IPS-20b (cell line): ENCODE measurements at regions not wholly inside any gene's neighbourhood (a gene's known extent, or its start where the extent isn't known, plus 50 kb on each side); places are given as distances from the start of the nearest gene placed in this dataset.

ENCODE experiments used
- H3K27ac ChIP-seq: one replicate; pipeline ENCODE4 v1.5.1; 2013; ENCODE audit warnings: low read length
- H3K27me3 ChIP-seq: 2 replicates; pipeline ENCODE4 v1.6.1; 2013; ENCODE audit warnings: mild to moderate bottlenecking, low read length, inconsistent platforms; ENCODE audit not compliant: insufficient read depth
- H3K36me3 ChIP-seq: 2 replicates; pipeline ENCODE4 v1.6.1; 2013; ENCODE audit warnings: low read depth, mild to moderate bottlenecking, inconsistent platforms, low read length, moderate library complexity; ENCODE audit not compliant: insufficient read depth
- H3K4me1 ChIP-seq: 2 replicates; pipeline ENCODE4 v1.6.1; 2013; ENCODE audit warnings: mild to moderate bottlenecking, control low read depth, inconsistent platforms, low read length, moderate library complexity; ENCODE audit not compliant: insufficient read depth
- H3K4me3 ChIP-seq: 2 replicates; pipeline ENCODE4 v1.5.1; 2013; ENCODE audit warnings: mild to moderate bottlenecking, low read length, inconsistent platforms
- H3K9ac ChIP-seq: 2 replicates; pipeline ENCODE4 v1.6.1; 2013; ENCODE audit warnings: low read depth, mild to moderate bottlenecking, inconsistent platforms, low read length, moderate library complexity
- H3K9me3 ChIP-seq: 2 replicates; pipeline ENCODE4 v1.6.1; 2013; ENCODE audit warnings: mild to moderate bottlenecking, low read depth, low read length, inconsistent platforms; ENCODE audit not compliant: insufficient read depth

DNA sequence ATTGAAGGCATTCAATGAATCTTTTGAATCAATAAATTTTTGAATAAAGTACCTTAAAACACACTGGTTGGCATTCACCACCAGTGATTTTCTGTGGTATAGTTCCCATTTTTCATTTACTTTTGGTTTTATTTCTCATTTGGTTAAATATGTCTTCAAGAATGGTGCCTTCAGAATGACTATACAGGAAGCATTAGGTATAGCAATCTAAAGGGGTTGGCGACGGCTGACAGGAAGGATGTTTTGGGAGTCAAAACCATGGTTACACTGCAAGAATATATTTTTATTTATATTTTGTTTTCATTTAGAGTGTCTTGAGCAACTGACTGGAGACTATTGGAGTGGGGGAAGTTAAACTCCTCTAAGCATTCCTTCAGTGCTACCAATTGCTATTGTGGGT is 235.7 kb downstream of the HTR1A start:
- Histone ChIP-seq H3K36me3 (no peaks in the 10 kb centered on the region), H3K4me1 (no peaks in the 10 kb centered on the region), H3K27ac (no peak overlapping the region), H3K9me3 (no peaks in the 10 kb centered on the region), H3K9ac (no peak overlapping the region), H3K27me3 (no peaks in the 10 kb centered on the region), H3K4me3 (no peak overlapping the region)

DNA sequence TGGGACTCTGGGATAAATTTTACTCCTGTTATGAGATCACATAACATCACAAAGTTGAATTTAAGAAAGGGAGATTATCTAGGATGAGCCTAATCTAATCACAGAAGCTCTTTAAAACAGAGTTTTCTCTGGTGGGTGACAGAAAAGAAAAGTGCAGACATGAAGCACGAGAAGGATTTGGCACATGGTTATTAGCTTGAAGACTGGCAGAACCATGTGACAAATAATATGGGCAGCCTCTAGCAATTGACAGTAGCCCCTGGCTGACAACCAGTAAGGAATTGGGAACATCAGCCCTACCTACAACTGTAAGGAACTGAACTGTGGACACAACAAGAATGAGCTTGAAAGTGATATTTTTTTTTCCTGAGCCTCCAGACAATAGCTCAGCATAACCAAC is 243.1 kb downstream of the HTR1A start:
- Histone ChIP-seq H3K9ac (no peak overlapping the region), H3K9me3 (no peaks in the 10 kb centered on the region), H3K4me1 (no peaks in the 10 kb centered on the region)

DNA sequence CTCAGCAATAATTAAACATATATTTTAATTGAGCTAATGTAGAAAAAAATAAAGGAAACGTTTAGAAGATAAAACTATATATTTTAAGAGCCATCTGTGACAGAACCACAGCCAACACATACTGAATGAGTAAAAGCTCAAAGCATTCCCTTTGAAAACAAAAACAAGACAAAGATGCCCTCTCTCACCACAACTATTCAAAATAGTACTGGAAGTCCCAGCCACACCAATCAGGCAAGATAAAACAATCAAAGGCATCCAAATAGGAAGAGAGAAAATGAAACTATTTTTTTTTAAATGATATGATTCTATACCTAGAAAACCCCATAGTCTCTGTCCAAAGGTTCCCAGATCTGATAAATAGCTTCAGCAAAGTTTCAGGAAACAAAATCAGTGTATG is 262.0 kb downstream of the HTR1A start:
- H3K4me1 ChIP-seq = no peaks in the 10 kb centered on the region
- no peak overlapping the region for H3K4me3 ChIP-seq
- no peaks in the 10 kb centered on the region for H3K36me3 ChIP-seq
- no peaks in the 10 kb centered on the region for H3K9me3 ChIP-seq
- H3K27ac ChIP-seq = no peak overlapping the region
- no peak overlapping the region for H3K9ac ChIP-seq
- no peaks in the 10 kb centered on the region for H3K27me3 ChIP-seq

More for the DNA sequence above, 243.1 kb downstream of the HTR1A start:
- H3K4me3 ChIP-seq = no peak overlapping the region
- H3K27ac ChIP-seq = no peak overlapping the region
- no peaks in the 10 kb centered on the region for H3K27me3 ChIP-seq
- no peaks in the 10 kb centered on the region for H3K36me3 ChIP-seq

DNA sequence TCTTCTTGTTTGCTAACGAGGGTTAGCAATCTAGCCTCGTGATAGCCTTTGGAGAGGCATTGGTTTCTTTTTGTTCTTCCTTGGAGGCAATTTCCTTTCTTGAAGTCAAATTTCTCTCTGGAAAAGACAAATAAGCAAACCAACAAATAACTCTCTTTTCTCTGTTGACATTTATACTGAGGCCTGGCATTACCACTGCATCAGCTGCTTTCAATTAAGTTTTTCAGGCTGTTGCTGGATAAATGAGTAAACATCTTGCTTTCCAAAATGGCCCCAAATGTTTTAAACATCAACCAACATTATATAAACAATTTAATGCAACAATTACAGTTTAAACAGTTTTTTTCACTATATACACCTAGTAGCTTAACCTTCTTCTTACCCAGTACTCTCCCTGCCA is 264.4 kb downstream of the HTR1A start:
- Histone ChIP-seq H3K9me3 (no peaks in the 10 kb centered on the region), H3K27ac (no peak overlapping the region), H3K36me3 (no peaks in the 10 kb centered on the region), H3K4me3 (no peak overlapping the region), H3K27me3 (no peaks in the 10 kb centered on the region), H3K4me1 (no peaks in the 10 kb centered on the region), H3K9ac (no peak overlapping the region)

DNA sequence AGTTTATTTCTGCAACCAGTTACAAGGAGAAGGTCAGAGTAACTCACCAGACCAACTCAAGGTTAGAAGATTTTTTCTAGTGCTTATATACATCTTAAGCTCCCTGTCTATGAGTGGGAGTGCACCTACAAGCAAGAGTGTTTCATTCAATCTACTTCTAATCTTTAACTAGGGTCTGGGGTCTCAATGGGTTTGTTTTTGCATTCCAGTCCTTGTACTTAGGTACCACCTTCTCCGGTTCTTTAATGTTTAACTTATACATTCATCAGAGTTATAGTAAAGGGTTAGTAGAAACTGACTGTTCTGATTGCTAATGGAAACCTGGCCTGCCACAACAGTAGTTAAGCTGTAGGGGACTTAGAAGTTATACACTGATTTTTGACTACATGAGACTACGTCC is 271.7 kb downstream of the HTR1A start:
- Histone ChIP-seq H3K9ac (no peak overlapping the region), H3K9me3 (no peaks in the 10 kb centered on the region), H3K27ac (no peak overlapping the region), H3K4me3 (no peak overlapping the region), H3K27me3 (no peaks in the 10 kb centered on the region), H3K36me3 (no peaks in the 10 kb centered on the region), H3K4me1 (peaks cover 19% of the 10 kb centered on the region)

DNA sequence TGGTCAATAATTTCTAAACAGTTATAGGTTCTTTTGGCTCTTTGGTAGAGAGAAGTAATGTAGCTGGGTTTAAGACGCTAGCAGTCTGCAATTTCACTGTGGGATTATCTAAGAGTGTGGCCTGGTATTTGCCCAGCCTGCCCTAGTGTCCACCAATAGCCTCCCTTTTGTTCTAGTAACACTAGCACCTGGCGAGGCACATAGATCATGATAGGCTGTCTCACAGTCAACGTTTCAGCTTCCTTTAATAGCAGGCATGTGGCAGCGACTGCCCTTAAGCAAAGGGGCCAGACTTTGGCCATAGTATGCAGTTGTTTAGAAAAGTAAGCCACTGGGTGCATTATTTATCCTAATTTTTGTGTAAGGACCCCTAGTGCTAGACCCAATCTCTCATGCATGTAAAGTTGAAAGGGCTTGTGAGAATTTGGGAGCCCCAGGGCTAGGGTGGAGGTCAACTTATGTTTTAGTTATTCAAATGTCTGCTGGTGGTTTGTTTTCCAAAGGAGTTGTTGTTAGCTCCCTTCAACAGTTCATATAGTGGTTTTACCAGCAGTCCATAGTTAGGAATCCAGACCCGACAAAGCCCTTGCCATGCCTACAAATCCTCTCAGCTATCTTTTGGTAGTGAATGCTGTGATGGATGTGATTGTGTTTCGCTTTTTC is 274.3 kb downstream of the HTR1A start:
- H3K27ac ChIP-seq = no peak overlapping the region
- no peaks in the 10 kb centered on the region for H3K9me3 ChIP-seq
- H3K4me3 ChIP-seq = no peak overlapping the region
- H3K27me3 ChIP-seq = no peaks in the 10 kb centered on the region
- peaks cover 19% of the 10 kb centered on the region for H3K4me1 ChIP-seq
- H3K9ac ChIP-seq = no peak overlapping the region
- no peaks in the 10 kb centered on the region for H3K36me3 ChIP-seq

DNA sequence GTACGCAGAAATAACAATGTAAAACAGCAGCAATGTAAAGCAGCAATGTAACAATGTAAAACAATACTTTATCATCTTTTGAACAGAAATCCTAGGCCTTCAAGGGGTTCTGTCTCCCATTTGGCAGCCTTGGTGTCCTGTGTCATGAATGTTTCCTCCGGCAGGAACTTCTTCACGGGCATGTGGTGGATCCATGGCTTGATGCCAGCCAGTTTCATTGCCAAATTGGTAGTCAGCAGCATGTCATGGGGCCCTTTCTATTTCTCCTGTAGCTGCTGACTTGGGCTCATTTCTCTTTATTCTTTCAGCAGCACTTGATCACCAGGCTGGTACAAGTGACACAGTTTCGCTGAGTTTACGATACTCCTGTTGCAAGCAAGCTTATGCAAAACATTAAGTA is 275.3 kb downstream of the HTR1A start:
- H3K4me1 ChIP-seq = peaks cover 19% of the 10 kb centered on the region
- H3K9me3 ChIP-seq = no peaks in the 10 kb centered on the region
- peak overlapping the region; percentile 13; the same call in 1 of the 2 replicates for H3K4me3 ChIP-seq
- no peak overlapping the region for H3K27ac ChIP-seq
- H3K36me3 ChIP-seq = no peaks in the 10 kb centered on the region
- H3K9ac ChIP-seq = no peak overlapping the region
- no peaks in the 10 kb centered on the region for H3K27me3 ChIP-seq

DNA sequence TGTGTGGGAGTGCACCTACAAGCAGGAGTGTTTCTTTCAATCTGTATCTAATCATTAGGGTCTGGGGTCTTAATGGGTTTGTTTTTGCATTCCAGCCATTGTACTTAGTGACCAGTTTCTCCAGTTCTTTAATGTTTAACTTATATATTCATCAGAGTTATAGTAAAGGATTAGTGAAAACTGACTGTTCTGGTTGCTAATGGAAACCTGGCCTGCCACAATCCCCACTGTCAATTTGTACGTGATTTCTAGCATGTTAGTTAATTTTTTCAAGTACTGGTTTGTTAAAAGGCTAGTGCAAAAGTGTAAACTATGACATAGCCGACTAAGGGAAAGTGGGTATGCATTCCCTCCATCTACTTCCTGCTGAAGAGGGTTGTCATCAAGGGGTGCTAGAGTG is 276.1 kb downstream of the HTR1A start:
- Histone ChIP-seq H3K9me3 (no peaks in the 10 kb centered on the region), H3K4me3 (no peak overlapping the region), H3K27ac (no peak overlapping the region), H3K4me1 (peaks cover 19% of the 10 kb centered on the region), H3K27me3 (no peaks in the 10 kb centered on the region), H3K36me3 (no peaks in the 10 kb centered on the region), H3K9ac (no peak overlapping the region)

DNA sequence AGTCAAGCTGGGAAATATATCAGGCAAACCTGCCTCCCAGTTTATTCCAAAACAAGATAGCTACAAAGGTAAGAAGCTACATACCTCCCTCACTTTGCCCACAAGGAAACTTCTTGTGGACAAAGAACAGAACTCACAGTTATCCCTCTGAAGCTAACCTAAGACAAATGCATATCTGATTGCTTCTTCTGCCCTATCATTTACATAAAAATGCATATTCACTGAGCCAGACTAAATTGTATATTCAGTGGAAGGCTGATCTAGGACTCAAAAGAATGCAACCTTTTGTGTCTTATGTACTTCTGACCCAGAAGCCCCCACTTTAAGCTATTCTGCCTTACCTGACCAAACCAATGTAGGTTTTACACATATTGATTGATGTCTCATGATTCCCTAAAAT is 276.8 kb downstream of the HTR1A start:
- H3K4me1 ChIP-seq = peaks cover 19% of the 10 kb centered on the region
- no peak overlapping the region for H3K4me3 ChIP-seq
- no peak overlapping the region for H3K9ac ChIP-seq
- no peaks in the 10 kb centered on the region for H3K36me3 ChIP-seq
- H3K27ac ChIP-seq = no peak overlapping the region
- no peaks in the 10 kb centered on the region for H3K9me3 ChIP-seq
- H3K27me3 ChIP-seq = no peaks in the 10 kb centered on the region

DNA sequence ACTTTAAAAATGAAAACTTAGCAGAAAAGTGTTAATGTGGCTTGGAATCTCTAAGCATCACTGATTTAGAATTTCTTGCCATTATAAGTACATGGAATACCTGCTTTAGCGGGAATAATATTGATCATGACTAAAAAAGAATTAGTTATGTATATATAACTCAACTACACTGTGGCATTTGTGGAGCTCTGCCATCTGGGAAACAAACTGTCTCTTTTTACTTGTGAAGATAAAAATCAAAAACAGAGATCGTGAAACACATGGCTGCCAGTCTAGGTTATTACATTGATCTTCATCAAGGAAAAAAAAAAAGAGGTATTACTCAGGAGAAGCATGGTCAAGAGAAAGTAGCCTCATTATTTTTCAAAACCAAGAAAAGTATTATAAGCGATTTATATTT is 287.4 kb downstream of the HTR1A start:
- Histone ChIP-seq H3K4me3 (no peak overlapping the region), H3K9me3 (no peaks in the 10 kb centered on the region), H3K9ac (no peak overlapping the region), H3K27ac (no peak overlapping the region), H3K36me3 (no peaks in the 10 kb centered on the region), H3K4me1 (no peaks in the 10 kb centered on the region), H3K27me3 (no peaks in the 10 kb centered on the region)

DNA sequence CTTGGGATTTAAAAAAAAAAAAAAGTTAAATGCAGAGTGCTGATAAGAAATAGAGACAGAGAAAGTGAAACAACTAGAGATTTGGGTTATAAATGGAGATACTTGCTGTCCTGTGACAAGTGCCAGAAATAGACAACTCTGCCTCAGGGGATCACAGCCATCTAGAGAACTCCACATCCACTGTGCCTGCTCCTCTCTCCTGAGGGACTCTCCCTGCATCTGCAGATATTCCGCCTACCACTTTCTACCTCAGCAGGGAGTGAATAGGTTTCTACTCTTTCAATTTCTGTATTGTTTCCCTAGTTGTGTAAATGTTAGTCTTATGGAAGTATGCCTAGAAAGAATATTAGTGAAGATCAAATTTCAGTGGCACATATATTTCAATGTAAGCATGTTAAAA is 307.2 kb downstream of the HTR1A start:
- H3K36me3 ChIP-seq = no peaks in the 10 kb centered on the region
- no peak overlapping the region for H3K9ac ChIP-seq
- H3K4me1 ChIP-seq = no peaks in the 10 kb centered on the region
- H3K9me3 ChIP-seq = no peaks in the 10 kb centered on the region
- no peak overlapping the region for H3K27ac ChIP-seq
- H3K4me3 ChIP-seq = no peak overlapping the region
- H3K27me3 ChIP-seq = no peaks in the 10 kb centered on the region

DNA sequence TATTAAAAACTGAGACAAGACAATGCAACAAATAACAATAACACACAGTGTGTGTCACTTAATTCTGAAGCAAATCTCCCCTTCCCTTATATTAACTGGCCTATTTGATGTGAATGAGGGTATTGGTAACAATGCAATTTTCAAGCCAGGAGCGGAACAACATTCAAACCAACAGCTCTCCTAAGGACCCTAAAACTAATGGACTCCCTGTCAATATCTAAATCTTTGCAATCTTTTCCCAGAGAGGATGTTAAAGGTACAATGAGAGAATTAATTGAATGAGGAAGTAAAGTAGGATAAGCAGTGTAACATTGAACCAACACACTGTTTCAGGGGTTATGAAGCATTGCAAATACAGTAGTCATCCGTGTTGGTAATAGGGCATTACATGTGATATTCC is 311.7 kb downstream of the HTR1A start:
- H3K36me3 ChIP-seq = no peaks in the 10 kb centered on the region
- H3K27ac ChIP-seq = no peak overlapping the region
- no peak overlapping the region for H3K4me3 ChIP-seq
- peaks cover 5% of the 10 kb centered on the region; the same call in 1 of the 2 replicates for H3K9me3 ChIP-seq
- no peak overlapping the region for H3K9ac ChIP-seq
- no peaks in the 10 kb centered on the region for H3K4me1 ChIP-seq
- H3K27me3 ChIP-seq = no peaks in the 10 kb centered on the region
